Loucy (cell line): ENCODE measurements at regions not wholly inside any gene's neighbourhood (a gene's known extent, or its start where the extent isn't known, plus 50 kb on each side); places are given as distances from the start of the nearest gene placed in this dataset.

Experiments used
- EZH2phosphoT487 ChIP-seq: fragments of 200-600 bp; IDR thresholded peaks from 2 replicates; pipeline ENCODE4 v1.6.1; 2018; ENCODE audit warnings: antibody characterized with exemption, mild to moderate bottlenecking, moderate library complexity, borderline replicate concordance
- TF ChIP-seq, protein P1 (sequence below): fragments of 200-600 bp; sonication (generic); conservative IDR thresholded peaks from 2 replicates; pipeline ENCODE4 v1.5.1; 2014; ENCODE audit warnings: mild to moderate bottlenecking, antibody characterized with exemption, low read length

DNA sequence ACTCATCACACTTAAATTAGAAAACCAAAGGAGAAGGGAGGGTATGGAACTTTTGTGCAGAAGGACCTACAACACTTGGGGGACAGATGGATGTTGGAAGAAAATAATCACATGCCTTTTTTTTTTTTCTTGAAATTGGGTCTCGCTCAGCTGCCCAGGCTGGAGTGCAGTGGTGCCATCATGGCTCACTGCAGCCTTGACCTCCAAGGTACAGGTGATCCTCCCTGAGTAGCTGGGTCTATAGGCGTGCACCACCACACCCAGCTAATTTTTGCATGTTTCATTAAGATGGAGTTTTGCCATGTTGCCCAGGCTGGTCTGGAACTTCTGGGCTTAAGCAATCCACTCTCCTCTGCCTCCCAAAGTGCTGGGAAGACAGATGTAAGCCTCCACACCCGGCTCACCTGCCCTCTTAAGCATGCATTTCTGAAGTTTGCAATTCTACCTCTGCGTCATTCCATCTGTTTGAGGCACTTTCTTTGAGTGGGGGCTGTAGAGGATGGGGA, 370.8 kb upstream of the JARID2 start:
- TF ChIP-seq, protein P1, sequence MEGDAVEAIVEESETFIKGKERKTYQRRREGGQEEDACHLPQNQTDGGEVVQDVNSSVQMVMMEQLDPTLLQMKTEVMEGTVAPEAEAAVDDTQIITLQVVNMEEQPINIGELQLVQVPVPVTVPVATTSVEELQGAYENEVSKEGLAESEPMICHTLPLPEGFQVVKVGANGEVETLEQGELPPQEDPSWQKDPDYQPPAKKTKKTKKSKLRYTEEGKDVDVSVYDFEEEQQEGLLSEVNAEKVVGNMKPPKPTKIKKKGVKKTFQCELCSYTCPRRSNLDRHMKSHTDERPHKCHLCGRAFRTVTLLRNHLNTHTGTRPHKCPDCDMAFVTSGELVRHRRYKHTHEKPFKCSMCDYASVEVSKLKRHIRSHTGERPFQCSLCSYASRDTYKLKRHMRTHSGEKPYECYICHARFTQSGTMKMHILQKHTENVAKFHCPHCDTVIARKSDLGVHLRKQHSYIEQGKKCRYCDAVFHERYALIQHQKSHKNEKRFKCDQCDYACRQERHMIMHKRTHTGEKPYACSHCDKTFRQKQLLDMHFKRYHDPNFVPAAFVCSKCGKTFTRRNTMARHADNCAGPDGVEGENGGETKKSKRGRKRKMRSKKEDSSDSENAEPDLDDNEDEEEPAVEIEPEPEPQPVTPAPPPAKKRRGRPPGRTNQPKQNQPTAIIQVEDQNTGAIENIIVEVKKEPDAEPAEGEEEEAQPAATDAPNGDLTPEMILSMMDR: no peak
- no peak for TF ChIP-seq EZH2phosphoT487
